ENCODE measurements at regions not wholly inside any gene's neighbourhood (a gene's known extent, or its start where the extent isn't known, plus 50 kb on each side); places are given as distances from the start of the nearest gene placed in this dataset.

- TF ChIP-seq PREB (CRISPR knock-in tag; IDR thresholded peaks at IDR 0.05; ENCODE audit: borderline replicate concordance) (no peak), ERG (CRISPR knock-in tag; IDR thresholded peaks at IDR 0.05) (no peak)
Measured at GRCh38 chr13:73266640-73267180, 207.9 kb downstream of the KLF5 start (continued).

- POLR2A ChIA-PET: no interaction called here
- TF ChIP-seq IRF1 (CRISPR knock-in tag; IDR thresholded peaks at IDR 0.05) (no peak), OVOL2 (CRISPR knock-in tag; IDR thresholded peaks at IDR 0.05; ENCODE audit: borderline replicate concordance) (no peak), NFATC4 (CRISPR knock-in tag; IDR thresholded peaks at IDR 0.05) (no peak), ZNF512 (CRISPR knock-in tag; IDR thresholded peaks at IDR 0.05; ENCODE audit: borderline replicate concordance) (no peak), TP53 (CRISPR knock-in tag; IDR thresholded peaks at IDR 0.05) (no peak), CREB1 (CRISPR knock-in tag; IDR thresholded peaks at IDR 0.05) (no peak), ZNF396 (CRISPR knock-in tag; IDR thresholded peaks at IDR 0.05; ENCODE audit: borderline replicate concordance) (no peak), ARID4B (CRISPR knock-in tag; IDR thresholded peaks at IDR 0.05; ENCODE audit: borderline replicate concordance) (no peak)
- Mint-ChIP-seq H3K4me1 (peaks cover 8% of the 10 kb centered on the region), H3K36me3 (no peaks in the 10 kb centered on the region), H3K27ac (no peak overlapping the region), H3K4me3 (no peak overlapping the region), H3K9me3 (0 out of 2 replicates have a peak, but pooled peaks cover 1% of the 10 kb centered on the region), H3K27me3 (ENCODE audit: low read depth) (no peaks in the 10 kb centered on the region)
- ATAC-seq (no peak), DNase-seq (ENCODE audit: low spot score) (no peak)
- CTCF ChIA-PET: no interaction called here
Measured at GRCh38 chr13:73262862-73263627, 204.2 kb downstream of the KLF5 start.

- Mint-ChIP-seq H3K27me3 (ENCODE audit: low read depth) (no peaks in the 10 kb centered on the region), H3K27ac (no peak overlapping the region), H3K36me3 (no peaks in the 10 kb centered on the region), H3K4me1 (peaks cover 8% of the 10 kb centered on the region), H3K4me3 (no peak overlapping the region), H3K9me3 (0 out of 2 replicates have a peak, but pooled peaks cover 4% of the 10 kb centered on the region)
- ATAC-seq (no peak), DNase-seq (ENCODE audit: low spot score) (no peak)
- ChIA-PET POLR2A (no interaction called here), CTCF (no interaction called here)
- no peak for TF ChIP-seq ATF1 (CRISPR knock-in tag; IDR thresholded peaks at IDR 0.05)
- TF ChIP-seq JUN (CRISPR knock-in tag; IDR thresholded peaks at IDR 0.05): no peak
- no peak for TF ChIP-seq NFYB (CRISPR knock-in tag; conservative IDR thresholded peaks at IDR 0.05; ENCODE audit: low read depth)
- TF ChIP-seq CBFB (CRISPR knock-in tag; IDR thresholded peaks at IDR 0.05; ENCODE audit: low read depth): no peak
- no peak for TF ChIP-seq NR1H2 (CRISPR knock-in tag; IDR thresholded peaks at IDR 0.05)
- no peak for TF ChIP-seq ZSCAN18 (CRISPR knock-in tag; IDR thresholded peaks at IDR 0.05)
- no peak for TF ChIP-seq FOXP1 (CRISPR knock-in tag; IDR thresholded peaks at IDR 0.05; ENCODE audit: borderline replicate concordance)
- no peak for TF ChIP-seq SOX15 (CRISPR knock-in tag; IDR thresholded peaks at IDR 0.05)
- no peak for TF ChIP-seq ZBTB43 (CRISPR knock-in tag; IDR thresholded peaks at IDR 0.05)
- TF ChIP-seq ATF3 (CRISPR knock-in tag; conservative IDR thresholded peaks at IDR 0.05): no peak
Measured at GRCh38 chr13:73261739-73262216, 203.0 kb downstream of the KLF5 start.

Measured in WTC11 (cell line).